ENCODE measurements at regions not wholly inside any gene's neighbourhood (a gene's known extent, or its start where the extent isn't known, plus 50 kb on each side); places are given as distances from the start of the nearest gene placed in this dataset.

DNA sequence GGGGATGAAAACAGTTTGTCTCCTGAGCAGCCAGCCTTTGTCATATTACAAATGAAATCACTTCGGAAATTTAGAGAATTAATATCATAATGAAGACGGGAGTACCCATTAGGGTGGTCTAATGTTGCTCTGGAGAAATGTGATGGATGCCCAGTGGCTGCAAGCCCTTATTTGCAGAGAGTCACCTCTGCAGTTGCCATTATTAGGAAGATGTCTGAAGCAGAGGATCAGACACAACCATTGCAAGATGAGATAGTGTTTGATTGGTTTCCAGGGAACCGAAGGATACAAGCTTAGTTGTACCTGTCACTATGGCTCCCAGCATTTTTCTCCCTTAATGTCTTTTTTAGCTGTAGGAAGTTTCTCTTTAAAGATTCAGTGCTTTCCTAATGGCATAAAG is 272.4 kb downstream of the FIGN start:
- TF ChIP-seq EZH2 (IDR thresholded peaks at IDR 0.05; ENCODE audit: borderline replicate concordance, insufficient read depth, low read depth, low read length, poor library complexity, severe bottlenecking), result no peak
- TF ChIP-seq, protein P1, sequence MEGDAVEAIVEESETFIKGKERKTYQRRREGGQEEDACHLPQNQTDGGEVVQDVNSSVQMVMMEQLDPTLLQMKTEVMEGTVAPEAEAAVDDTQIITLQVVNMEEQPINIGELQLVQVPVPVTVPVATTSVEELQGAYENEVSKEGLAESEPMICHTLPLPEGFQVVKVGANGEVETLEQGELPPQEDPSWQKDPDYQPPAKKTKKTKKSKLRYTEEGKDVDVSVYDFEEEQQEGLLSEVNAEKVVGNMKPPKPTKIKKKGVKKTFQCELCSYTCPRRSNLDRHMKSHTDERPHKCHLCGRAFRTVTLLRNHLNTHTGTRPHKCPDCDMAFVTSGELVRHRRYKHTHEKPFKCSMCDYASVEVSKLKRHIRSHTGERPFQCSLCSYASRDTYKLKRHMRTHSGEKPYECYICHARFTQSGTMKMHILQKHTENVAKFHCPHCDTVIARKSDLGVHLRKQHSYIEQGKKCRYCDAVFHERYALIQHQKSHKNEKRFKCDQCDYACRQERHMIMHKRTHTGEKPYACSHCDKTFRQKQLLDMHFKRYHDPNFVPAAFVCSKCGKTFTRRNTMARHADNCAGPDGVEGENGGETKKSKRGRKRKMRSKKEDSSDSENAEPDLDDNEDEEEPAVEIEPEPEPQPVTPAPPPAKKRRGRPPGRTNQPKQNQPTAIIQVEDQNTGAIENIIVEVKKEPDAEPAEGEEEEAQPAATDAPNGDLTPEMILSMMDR (IDR thresholded peaks at IDR 0.05), result no peak
